ENCODE measurements at regions not wholly inside any gene's neighbourhood (a gene's known extent, or its start where the extent isn't known, plus 50 kb on each side); places are given as distances from the start of the nearest gene placed in this dataset.

DNA sequence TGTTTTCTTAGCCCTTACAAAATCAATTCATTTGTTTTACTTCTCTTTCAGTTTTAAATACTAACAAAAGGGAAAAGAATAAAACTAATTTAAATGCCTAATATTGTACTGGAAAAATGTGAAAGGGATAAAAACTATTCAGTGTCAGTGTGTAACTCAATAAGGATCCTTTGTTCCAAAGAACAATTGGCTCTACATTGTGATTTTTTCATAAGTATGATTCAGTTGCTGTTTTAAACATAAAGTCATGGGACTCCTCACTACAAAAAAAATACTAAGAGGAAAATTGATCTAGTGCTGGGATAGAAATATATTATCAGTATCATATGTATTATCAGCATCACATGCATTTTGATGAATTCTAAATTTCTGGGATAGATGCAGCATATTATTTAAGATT lies 199.4 kb upstream of the TRAM1L1 start:
- Histone ChIP-seq H3K4me2 (ENCODE audit: insufficient read depth, low read length) (no peak overlapping the region), H3K9me3 (replicated peaks; ENCODE audit: control insufficient read depth, insufficient read depth, low read length) (no peaks in the 10 kb centered on the region), H2AFZ (ENCODE audit: low read depth, low read length) (no peak overlapping the region), H3K9me1 (replicated peaks; ENCODE audit: control insufficient read depth, extremely low read depth, insufficient read depth, low read length) (no peaks in the 10 kb centered on the region), H3K4me3 (replicated peaks in 1 of 3; ENCODE audit: insufficient read depth in 1 of 3, low read depth in 1 of 3, low read length in 3 of 3) (no peak overlapping the region), H3K36me3 (ENCODE audit: control insufficient read depth in 2 of 2, extremely low read depth in 1 of 2, insufficient read depth in 2 of 2, low read length in 2 of 2) (no peaks in the 10 kb centered on the region), H3K9ac (replicated peaks; ENCODE audit: extremely low read depth, insufficient read depth, low read length) (no peak overlapping the region), H3K27ac (ENCODE audit: insufficient read depth, low read depth, low read length) (no peak overlapping the region), H4K20me1 (replicated peaks; ENCODE audit: control insufficient read depth, extremely low read depth, insufficient read depth, low read length) (no peaks in the 10 kb centered on the region), H3K4me1 (ENCODE audit: control insufficient read depth, extremely low read depth, insufficient read depth, low read length) (no peaks in the 10 kb centered on the region), H3K27me3 (ENCODE audit: control insufficient read depth in 2 of 2, insufficient read depth in 2 of 2, low read length in 2 of 2) (no peaks in the 10 kb centered on the region), H3K79me2 (ENCODE audit: control insufficient read depth, insufficient read depth, low read length) (no peaks in the 10 kb centered on the region)
- ChIA-PET POLR2A (no interaction called here), CTCF (no interaction called here)
- intact Hi-C loops (cut with micrococcal nuclease): no loop called here
- TF ChIP-seq JUN (IDR thresholded peaks at IDR 0.05; ENCODE audit: borderline replicate concordance, insufficient read depth, insufficient read length, low read depth) (no peak), MYC (IDR thresholded peaks at IDR 0.05; ENCODE audit: low read depth, low read length) (no peak), FOS (IDR thresholded peaks at IDR 0.05; ENCODE audit: borderline replicate concordance, insufficient read depth, low read length) (no peak), POLR2AphosphoS5 (IDR thresholded peaks at IDR 0.05; ENCODE audit: insufficient read depth, low read depth, low read length) (no peak), EZH2 (IDR thresholded peaks at IDR 0.05; ENCODE audit: borderline replicate concordance, low read depth, low read length, severe bottlenecking) (no peak), GATA2 (IDR thresholded peaks at IDR 0.05; ENCODE audit: insufficient read depth, insufficient read length, low read depth, low read length) (no peak), POLR2A (IDR thresholded peaks at IDR 0.05; ENCODE audit: low read depth, low read length) (no peak), CTCF (IDR thresholded peaks at IDR 0.05; ENCODE audit: extremely low read depth in 1 of 2, insufficient read depth in 1 of 2, low read depth in 1 of 2, low read length in 2 of 2) (no peak)
- TF ChIP-seq, protein P1, sequence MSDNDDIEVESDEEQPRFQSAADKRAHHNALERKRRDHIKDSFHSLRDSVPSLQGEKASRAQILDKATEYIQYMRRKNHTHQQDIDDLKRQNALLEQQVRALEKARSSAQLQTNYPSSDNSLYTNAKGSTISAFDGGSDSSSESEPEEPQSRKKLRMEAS (IDR thresholded peaks at IDR 0.05; ENCODE audit: insufficient read depth, insufficient read length): no peak
- dilution Hi-C loops (cut with MboI; ENCODE audit: extremely low pct_ligation_motif_present, low sequenced_read_pairs): no loop called here
- no peak for DNase-seq (ENCODE audit: low read depth, low spot score)
- no TSS peak for BruUV-seq (replicated peaks)
- FAIRE-seq: no peak
